ENCODE measurements at regions not wholly inside any gene's neighbourhood (a gene's known extent, or its start where the extent isn't known, plus 50 kb on each side); places are given as distances from the start of the nearest gene placed in this dataset.
A peak's percentile ranks its signal among the peaks of the same experiment; 100 is the strongest.
"Not testable (repeated sequence)": the region's sequence is repeated elsewhere in the genome, so short reads cannot be mapped to it uniquely, and the experiment has no call there.

DNA sequence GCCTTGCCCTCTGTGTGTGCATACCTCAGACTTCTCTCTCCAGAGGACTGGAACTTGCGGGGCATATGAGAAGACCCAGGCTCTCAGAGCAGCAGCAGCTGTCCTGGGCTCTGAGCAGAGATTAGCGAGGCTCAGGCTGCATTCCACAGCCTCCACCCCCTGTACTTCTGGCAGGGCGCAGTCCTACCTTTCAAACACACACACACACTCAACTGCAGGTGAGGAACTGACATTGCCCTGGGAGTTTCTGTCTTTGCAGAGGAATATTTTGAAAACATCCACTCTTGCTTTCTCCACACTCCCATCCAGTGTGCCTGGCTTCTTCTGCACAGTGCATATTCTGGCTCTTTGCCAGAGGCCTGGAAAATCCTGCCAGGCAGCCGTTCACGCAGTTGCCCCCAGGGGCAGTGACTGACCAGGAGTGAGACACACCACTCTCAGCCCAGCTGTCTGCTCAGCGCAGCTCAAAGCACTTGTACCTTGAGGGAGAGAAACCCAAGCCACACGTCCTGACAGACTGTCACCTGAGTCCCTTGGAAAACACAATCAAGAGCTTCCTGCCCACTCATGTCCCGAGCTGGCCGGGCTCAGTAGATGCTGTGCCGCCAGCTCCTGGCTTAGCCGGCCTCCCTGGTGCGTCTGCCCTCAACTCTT lies 460.8 kb downstream of the RNF144A start:
- DNase-seq (ENCODE audit: low read depth in 2 of 2): no peak

DNA sequence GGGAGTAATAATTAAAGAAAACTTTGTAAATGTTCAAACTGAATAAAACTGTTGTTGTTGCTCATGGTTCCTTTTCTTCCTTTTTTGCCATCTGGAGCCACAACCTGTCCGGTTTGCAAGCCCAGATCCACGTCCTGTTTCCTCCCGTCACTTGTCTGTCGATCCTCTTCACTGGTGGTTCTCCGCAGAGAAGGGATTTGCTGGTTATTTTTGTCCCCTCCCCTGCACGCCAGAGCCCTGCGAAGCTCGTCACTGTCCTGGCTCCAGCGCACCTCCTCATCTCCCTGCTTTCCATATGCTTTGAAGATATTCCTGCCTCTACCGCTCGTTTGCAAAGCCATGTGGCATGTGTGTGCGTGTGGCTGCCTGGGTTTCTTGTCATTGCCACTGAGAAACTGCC lies 461.4 kb downstream of the RNF144A start:
- no peak for DNase-seq (ENCODE audit: low read depth in 2 of 2)

- no peak for DNase-seq (ENCODE audit: low read depth in 2 of 2)
These were observed 462.6 kb downstream of the RNF144A start for GRCh38 chr2:7379799-7380198.

DNA sequence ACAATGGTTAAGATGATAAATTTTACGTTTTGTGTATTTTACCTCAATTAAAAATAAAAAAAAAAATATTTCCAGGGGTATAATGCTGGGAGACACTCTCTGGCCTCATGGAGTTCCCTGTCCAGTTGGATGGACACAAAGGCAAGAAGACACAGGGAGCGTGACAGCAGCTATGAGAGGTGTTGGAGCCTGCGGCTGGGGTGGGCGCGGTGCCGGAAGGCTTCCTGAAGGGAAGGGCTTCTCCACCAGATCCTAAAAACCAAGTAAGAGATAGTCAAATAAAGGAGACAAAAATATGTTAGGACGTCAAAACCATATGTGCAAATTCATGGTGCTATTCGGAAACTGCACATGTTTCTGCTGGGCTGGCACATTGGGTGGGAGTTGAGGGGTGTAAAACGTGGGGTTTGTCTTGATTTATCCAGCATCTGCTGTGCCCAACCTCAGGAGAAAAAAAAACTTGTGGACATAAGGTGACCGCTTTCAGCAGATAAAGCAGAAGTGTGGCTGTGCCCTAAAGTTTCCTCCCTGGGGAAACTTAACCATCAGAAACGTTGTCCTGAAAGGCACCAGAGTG lies 467.6 kb downstream of the RNF144A start:
- DNase-seq (ENCODE audit: low read depth in 2 of 2): no peak

DNA sequence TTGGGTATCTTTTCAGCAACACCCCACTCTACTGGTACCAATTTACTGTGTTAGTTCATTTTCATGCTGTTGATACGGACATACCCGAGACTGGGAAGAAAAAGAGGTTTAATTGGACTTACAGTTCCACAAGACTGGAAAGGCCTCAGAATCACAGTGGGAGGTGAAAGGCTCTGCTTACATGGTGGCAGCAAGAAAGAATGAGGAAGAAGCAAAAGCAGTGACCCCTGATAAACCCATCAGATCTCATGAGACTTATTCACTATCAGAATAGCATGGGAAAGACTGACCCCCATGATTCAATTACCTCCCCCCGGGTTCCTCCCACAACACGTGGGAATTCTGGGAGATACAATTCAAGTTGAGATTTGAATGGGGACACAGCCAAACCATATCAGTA lies 473.1 kb downstream of the RNF144A start:
- DNase-seq (ENCODE audit: low read depth in 2 of 2): not testable (repeated sequence)

DNA sequence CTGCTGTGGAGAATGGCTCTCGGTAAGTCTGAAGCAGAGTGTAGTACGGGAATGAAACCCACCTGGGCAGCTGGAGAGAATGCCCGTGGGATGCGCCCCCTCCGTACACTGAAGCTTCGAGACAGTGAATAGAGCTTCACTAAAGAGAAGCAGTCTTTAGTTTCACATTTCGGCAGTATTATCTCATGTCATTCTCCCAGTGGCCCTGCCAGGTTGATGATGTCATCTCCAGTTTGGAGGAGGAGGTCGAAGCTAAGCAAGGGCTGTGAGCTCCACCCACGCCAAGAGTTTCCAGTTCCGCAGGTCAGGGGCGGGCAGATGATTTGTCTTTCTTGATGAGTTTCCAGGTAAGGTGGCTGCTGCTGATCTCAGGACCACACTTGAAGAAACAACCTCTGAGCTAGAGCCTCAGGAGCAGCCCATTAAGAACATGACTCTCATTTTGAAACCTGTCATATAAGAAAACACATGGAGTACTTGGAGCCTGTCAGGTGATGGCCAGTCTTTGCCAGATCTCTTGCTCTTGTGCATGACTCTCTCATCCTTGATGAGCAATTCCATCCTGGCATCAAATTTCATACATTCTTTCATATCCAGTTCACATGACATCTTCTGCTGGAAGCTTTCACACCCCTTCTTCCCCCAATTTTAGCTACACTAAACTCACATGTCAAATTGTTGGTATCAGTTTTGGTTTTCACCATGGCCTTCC lies 475.0 kb downstream of the RNF144A start:
- DNase-seq (ENCODE audit: low read depth in 2 of 2): no peak

GRCh38 chr2:7394195-7394594 lies 477.0 kb downstream of the RNF144A start:
- DNase-seq (ENCODE audit: low read depth in 2 of 2): no peak

DNA sequence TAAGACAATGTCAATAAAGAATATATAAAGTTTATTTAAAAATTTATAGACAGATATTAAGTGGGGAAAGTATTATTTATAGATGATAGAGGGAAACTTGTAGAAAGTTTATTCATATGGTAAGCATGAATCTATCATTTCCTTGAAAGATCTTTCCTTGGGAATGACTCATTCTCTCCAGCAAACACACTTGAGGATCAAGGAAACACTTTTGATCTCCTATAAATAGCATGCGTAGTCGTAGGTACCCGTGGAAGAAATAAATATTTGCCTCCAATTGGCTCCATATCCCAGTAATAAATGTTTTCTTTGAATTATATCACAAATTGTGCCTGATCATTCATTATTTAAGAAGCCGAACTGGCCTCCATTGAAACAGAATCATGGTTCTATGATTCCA lies 483.4 kb downstream of the RNF144A start:
- DNase-seq (ENCODE audit: low read depth in 2 of 2): no peak

DNA sequence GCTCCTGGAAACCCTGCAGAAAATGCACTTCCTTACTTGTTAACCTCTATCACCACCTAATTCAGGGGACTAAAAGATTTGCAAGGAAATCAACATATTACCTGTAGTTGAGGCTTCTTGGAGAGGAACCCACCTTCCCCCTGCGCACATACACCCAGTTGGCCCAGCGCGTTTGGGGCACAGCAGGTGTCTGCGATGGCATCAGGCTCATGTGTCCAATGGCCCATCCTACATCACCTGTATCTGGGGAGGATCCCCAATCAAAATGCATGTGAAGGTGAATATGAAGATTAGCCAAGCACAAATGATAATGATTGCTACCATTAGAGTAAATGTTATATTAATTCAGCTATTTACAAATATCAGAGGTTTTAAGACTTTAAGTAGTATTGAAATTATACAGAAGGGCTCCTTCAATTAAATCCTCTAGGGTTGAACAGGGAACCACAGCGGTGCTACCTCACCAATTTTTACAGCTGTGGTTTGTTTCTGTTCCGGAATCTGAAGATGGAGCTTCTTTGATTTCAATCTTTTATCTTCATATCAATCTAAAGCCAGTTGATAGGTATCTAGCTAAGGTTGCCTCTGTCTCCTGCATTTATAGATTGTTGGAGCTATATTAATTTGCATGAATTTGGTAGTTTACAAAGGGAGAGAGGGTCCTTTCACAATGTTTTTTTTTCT lies 486.0 kb downstream of the RNF144A start:
- DNase-seq (ENCODE audit: low read depth in 2 of 2): no peak

- no peak for DNase-seq (ENCODE audit: low read depth in 2 of 2)
These were observed 488.9 kb downstream of the RNF144A start for GRCh38 chr2:7405861-7406715.

- DNase-seq (ENCODE audit: low read depth in 2 of 2): no peak
These were observed 489.8 kb downstream of the RNF144A start for GRCh38 chr2:7407001-7407400.

DNA sequence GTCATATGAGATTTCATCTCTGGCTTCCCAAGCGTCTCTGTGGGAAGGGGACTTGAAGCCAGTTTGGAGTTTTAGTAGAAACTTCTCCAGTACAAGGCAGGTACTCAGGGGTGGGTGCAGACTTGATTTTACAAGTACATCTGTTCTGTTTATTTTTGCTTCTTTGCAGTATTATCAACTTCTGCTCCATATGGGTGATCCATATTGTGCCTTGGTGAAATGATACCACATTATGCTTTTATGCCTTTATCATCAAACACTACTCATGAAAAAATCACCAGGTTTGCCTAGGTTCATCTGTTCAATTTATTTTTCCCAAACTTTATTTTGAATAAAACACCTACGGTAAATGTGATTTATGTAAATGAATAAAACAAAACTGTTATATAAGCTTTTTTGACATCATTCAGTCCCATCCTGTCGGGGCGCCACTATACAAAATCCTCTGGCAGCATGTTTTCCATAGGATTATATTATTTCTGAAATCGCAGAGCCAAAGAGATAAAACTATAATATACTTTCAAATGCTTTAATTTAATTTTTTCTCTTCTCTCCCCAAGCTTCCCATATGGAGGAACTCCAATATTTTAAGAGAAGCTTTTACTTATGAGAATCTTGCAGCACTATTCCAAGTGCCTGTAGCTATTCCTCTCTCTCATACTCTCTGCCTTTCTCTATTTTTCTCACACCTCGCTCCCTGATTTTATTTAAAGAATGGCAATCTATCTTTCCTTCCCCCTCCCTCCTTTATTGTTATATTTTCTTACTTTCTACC lies 490.9 kb downstream of the RNF144A start:
- DNase-seq (ENCODE audit: low read depth in 2 of 2): no peak

DNA sequence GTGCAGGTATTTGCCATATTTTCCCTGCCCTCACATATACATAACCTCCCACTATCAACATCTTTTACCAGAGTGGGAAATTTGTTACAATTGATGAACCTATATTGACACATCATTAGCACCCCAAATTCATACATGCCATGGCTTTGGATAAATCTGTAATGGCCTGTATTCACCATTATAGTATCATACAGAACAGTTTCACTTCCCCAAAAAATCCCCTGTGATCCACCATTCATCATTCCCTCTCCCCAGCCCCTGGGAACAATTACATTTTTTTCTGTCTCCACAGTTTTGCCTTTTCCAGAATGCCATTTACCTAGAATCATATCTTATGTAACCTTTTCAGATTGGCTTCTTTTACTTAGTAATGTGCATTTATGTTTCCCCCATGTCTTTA lies 494.5 kb downstream of the RNF144A start:
- no peak for DNase-seq (ENCODE audit: low read depth in 2 of 2)

DNA sequence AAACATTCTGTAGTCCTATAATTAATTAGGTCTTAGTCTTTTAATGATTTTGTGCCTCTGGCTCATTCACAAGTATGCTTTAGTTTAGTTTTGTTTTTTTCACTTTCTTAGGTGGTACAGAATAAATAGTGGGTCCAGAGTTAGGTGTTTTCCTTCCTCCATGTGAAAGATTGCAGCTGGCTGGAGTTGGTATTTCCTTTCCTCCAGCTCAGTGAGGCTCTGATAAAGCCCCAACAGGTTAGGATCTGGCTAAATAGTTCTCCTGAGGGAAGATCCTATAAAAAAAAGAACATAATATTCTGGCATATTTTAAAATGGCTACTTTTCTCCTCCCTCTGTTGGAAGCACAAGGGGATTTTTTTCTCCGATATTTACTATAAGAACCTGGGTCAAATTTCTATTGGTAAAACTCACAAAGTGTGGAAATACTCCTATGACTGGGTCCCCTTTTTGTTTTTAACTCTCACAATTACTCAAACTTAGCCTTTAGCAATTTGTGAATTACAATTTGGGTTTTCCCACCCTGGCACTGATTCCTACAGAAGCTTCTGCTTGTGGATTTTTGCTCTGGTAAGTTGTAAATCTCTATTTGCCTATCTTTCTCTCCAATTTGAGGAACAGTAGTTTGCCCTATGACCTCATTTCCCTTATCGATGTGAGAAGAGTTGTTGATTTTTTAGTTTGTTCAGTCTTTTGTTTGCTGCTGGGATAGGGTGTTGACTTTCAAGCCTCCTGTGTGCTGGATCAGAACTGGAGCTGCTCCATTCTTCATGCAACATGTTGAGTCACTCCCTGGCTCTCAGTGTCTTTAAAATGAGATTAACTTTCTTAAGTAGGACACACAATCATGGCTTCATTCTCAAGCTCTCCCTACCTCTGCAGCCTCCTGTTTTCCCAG lies 500.9 kb downstream of the RNF144A start:
- DNase-seq (ENCODE audit: low read depth in 2 of 2): no peak

GRCh38 chr2:7419186-7419585 lies 502.0 kb downstream of the RNF144A start:
- no peak for DNase-seq (ENCODE audit: low read depth in 2 of 2)

DNA sequence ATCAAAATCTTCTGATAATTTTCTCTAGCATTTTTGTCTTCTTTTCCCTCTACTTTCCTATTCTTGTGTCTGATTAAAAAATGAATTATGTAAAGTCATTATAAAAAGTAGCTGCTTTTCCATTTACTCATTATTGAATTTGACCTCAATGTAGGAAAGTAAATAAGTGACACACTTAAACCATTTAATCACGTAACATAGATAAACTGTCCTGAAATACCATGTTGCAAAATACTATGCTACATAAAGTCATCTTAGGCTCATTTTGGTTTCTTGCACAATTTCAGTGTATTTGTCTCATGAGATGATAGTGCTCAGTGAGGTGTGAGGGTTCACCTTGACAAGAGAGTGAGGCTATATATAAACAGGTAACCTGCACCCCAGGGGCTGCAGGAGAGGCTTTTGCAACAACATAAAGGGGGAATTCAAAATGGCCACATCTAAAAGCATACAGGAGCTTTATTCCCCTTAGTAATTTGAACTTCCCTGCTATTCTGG lies 502.7 kb downstream of the RNF144A start:
- DNase-seq (ENCODE audit: low read depth in 2 of 2): no peak

- DNase-seq (ENCODE audit: low read depth in 2 of 2): no peak
These were observed 503.3 kb downstream of the RNF144A start for GRCh38 chr2:7420530-7420929.

DNA sequence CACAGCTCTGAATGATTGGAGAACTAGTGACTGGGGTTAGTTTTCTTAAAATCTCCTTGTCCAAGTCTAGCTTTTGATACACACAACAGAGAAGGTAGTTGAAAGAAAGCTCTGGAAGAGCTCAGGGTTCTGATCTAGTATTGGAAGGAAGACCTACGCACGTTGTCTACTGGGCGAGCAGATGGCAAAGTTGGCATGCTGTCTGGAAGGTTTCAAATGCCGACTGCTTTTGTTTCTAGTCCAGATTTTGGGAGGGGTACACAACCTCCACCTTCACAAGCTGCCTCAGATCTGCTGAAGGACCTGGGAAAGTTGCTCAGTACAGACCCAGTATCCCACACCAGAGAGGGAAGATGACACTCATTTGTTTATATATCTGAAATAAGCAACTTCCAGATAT lies 507.3 kb downstream of the RNF144A start:
- no peak for DNase-seq (ENCODE audit: low read depth in 2 of 2)

DNA sequence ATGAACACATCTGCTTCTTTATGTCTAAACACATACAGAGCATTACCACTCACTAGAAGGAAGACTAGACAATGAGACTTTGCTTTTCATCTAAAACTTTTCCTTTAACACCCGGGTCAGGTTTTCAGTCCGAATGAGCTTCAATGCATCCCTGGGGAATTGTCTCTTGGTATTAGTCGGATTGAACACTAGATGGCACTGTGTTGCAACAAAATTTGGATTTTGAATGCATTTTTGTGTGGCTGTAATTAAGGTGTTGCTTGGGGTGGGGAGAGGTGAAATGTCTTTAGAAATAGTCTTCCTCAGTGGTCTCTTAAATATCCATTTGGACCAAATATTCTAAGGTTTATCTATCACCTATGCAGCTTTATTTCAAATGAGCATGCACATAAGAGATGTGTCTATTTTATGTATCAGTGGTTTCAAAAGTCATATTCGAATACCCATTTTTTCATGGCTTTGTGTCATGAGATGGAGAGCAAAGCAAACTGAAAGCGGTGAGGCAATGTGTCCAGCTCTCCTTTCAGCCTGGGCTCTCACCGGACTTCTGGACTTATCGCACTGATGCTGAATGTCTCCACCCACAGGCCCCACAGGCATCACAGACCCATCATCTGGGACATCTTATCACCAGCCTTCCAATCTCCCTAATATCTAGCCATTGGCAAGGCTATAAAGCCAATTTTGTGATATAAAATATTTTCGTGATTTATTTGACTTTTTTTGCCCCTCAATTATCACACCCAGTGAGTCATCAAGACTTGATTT lies 510.3 kb downstream of the RNF144A start:
- peak; percentile 38 to 60 for DNase-seq (ENCODE audit: low read depth in 2 of 2)
